GM21423 (cell line): ENCODE measurements at regions not wholly inside any gene's neighbourhood (a gene's known extent, or its start where the extent isn't known, plus 50 kb on each side); places are given as distances from the start of the nearest gene placed in this dataset.

Experiments
- ATAC-seq: cut with Tn5 transposase; IDR thresholded peaks from one replicate; pipeline ENCODE4 v1.9.1; 2021; ENCODE audit warnings: mild to moderate bottlenecking, moderate library complexity; ENCODE audit not compliant: unreplicated experiment

DNA sequence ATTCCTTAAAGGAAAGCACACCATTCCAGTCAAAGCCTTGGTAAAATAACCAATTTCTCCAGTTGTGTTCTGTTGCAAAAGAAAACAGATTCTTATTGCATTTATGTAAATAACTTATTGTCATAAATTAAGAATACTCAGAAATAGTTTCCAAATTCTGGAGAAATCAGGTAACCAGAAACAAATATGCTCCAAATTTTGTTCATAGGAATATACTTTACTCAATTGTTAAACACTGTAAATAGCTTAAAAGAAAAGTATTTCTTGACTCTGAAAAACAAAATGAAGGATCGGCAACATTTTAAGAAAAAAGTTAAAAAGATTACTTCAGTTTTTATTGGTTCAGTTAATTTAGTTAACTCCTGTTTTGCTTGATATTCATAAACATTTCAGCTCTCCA, 67.1 kb upstream of the PIK3CG start:
- ATAC-seq: no peak

DNA sequence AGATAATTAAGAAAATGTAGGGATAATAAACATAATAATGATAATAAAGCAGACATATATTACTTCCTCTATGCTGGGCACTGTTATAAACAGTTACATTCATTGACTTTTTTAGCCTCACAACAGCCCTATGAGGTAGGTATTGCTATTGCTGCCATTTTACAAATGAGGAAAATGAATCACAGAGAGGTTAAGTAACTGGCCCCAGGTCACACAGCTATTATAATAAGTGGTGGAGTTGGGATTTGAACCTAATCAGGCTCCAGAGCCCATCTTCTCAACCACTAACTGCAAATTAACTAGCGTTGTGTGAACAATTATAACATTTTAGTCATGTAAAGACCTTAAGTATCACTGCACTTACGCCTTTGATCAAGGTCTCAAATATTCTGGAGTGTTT, 62.5 kb upstream of the PIK3CG start:
- ATAC-seq: no peak

DNA sequence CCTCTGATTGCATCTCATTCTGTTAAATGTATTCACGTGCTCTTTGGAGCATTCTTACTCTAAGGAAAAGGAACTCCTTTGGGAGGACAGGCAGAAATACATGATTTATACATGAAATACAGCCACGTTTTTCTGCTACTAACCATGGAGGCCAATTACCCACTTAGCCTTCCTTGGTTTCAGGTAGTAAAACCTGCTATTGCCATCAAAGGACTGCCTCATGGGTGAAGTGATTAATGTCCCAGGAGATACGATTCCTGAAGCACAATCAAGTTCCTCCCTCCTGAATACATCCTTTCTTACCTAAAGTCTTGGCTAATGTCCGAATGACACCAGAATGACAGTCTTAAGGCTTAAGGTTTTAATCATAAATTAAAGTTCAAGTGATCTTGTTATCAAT, 58.5 kb upstream of the PIK3CG start:
- ATAC-seq: no peak

DNA sequence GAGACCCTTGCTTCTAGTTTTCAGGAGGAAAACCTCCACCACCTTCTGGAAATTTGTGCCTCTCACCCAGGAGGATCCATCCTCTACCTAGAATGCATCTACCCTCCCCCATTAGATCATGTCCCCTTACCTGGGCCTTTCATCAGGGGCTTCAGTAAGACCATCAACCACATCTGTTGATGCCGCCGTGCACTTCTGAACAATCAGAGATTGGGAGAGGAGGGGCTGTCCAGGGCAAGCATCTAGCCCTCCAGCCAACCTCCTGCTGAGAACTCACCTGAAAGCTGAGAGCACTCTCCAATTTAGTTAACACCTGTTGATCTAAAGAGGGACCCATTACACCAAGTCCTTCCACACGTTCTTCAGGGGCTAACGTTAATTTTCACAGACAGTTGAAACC, 57.6 kb upstream of the PIK3CG start:
- no peak for ATAC-seq

DNA sequence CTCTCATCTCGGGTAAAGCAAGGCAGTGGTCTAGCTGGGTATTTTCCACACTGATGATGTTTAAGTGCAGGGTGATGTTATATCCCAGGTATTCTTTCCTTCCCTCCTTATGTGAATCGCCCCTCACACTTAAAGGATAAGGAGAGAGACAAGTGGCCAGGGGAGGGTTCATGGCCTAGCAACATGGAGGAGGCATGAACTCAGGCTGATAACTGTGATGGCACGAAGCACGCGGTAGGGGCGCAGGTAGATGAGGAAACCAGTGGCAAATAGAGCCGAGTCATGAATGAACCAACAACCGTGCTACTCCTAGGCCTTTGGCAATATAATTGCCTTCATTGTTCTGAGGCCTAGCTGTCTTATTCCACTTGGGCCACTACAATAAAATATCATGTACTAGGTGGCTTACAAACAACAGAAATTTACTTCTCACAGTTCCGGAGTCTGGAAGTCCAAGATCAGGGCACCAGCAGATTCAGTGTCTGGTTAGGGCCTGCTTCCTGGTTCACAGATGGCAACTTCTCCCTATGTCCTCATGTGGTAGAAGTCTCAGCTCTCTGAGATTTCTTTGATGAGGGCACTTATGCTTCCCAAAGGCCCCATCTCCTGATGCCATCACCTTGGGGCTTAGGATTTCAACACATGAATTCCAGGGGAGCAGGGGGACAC, 56.0 kb upstream of the PIK3CG start:
- ATAC-seq: no peak

DNA sequence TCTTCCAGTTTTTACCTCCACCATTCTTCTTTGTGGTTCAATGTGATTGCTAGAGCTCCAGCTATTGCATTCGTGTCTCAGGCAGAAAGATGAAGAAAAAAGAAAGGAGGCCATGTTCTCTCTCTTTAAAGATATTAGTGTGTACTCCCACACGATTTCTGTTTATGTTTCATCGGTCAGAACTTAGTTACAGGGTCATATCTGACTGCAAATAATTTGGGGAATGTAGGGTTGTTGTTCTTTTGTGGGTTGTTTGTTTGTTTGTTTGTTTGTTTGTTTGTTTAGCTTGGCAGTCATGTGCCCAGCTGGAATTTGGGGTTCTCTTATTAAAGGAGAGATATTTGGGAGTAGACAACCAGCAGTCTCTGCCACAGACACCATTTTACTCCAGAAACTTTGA, 53.6 kb upstream of the PIK3CG start:
- ATAC-seq: no peak

DNA sequence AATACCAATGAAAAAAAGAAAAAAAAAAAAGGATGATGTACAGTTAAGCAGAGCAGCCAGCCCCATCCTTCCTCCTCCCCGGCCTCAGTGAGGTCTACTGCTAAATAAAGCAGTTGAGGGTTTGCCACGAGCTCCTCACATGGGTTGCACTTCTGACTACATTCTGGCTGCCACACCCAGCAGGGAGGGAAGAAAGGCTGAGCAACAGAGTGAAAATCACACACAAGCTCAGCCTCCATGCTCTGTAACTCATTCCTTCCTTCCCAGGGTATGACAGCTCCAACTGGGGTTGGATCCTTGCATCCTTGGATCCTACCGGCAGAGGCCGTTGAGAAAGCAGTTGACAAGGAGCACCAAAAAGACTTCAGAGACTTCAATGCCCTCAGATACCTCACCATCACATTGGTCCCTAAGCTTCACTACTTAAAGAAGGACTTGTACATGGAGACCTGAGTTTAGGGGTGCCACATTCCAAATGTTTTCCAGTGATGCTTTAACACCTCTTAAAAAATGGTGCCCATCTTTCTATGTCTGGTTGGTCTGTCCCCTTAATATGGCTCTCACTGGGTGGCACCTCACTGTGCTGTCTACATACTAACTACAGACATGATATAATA, 52.9 kb upstream of the PIK3CG start:
- no peak for ATAC-seq

DNA sequence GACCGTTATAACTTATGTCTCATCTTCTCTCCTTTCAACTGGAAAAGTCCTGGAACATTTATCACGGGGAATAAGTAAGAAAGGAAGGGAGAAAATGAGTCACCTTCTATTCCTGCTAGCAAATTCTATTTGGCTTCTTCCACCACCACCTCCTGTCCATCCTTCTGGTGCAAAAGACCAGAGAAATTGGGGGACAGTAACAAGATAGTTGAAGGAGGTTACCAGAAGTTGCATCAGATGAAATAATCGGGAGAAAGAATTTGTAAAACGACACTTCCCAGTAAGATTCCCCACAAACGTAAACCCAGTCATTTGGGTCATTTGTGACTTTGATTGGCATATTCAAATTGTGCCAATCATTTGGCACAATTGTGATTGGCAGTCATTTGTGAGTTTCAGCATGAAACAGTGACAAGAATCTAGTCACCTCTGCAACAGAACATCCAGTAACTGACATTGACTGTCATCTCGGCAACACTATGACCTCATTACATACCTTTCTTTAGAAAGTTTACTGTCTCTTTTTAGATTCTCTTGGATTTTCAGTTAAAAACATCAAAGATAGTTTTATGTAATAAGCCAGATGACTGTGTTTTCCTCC, 51.3 kb upstream of the PIK3CG start:
- ATAC-seq: no peak

DNA sequence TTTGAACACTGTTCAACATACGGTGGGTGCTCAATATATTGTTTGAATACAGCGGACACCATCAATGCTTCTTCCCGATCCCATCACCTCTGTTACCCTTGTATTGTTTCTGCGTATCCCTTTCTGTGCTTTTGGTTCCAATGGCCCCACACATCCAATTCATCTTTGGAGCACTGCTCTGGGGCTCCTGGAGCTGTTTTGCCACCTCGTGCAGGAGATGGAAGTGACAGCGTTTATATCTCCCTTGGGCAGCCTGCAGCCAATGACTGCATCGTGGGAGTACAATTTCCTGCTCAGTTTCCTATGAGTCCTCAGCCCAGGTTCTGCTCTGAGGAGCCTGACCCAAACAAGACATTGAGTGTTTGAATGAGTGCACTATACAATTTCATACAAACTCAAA, 50.2 kb upstream of the PIK3CG start:
- no peak for ATAC-seq
